GM21390 (cell line): ENCODE measurements at regions not wholly inside any gene's neighbourhood (a gene's known extent, or its start where the extent isn't known, plus 50 kb on each side); places are given as distances from the start of the nearest gene placed in this dataset.

Experiments used
- ATAC-seq: cut with Tn5 transposase; IDR thresholded peaks from one replicate; pipeline ENCODE4 v1.9.1; 2021; ENCODE audit not compliant: unreplicated experiment

GRCh38 chr5:110218981-110219380 lies 507.5 kb downstream of the TMEM232 start:
- ATAC-seq = no peak

- ATAC-seq = no peak
Observed at GRCh38 chr5:110219769-110220168, 506.7 kb downstream of the TMEM232 start.

DNA sequence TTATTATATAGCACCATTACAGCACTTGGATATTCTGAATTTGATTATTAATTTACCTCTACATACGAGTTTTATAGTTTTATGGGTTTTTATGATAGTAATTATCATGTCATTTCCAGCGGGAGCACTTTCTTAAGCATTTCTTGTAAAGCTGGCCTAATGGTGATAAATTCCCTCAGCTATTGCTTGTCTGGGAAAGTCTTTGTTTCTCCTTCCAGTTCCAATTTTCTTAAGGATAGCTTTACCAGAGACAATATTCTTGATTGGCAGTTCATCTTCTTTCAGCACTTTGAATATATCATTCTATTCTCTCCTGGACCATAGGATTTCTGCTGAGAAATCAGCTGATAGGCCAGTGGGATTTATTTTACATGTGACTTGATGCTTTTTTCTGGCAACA lies 505.4 kb downstream of the TMEM232 start:
- no peak for ATAC-seq

DNA sequence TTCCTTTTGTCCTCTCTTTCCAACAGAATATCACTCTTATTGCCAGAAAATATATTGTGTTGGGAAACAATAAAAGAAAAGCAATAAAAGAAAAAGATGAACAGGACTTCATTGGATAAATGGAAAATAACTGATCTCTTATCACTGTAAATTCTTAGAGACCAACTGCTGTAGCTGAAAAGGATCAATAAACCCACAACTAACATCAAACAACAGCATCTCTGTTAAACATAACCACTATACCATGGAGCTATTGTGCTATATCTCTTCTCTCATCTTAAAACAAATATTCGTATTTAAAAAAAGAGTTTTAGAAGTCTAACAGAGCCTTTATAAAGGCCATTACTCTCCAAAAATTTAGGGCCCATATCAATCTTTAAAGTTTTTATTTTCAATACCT lies 502.4 kb downstream of the TMEM232 start:
- ATAC-seq = no peak

- ATAC-seq = no peak
Observed at GRCh38 chr5:110225949-110226348, 500.5 kb downstream of the TMEM232 start.

GRCh38 chr5:110239786-110240185 lies 486.7 kb downstream of the TMEM232 start:
- ATAC-seq = no peak

DNA sequence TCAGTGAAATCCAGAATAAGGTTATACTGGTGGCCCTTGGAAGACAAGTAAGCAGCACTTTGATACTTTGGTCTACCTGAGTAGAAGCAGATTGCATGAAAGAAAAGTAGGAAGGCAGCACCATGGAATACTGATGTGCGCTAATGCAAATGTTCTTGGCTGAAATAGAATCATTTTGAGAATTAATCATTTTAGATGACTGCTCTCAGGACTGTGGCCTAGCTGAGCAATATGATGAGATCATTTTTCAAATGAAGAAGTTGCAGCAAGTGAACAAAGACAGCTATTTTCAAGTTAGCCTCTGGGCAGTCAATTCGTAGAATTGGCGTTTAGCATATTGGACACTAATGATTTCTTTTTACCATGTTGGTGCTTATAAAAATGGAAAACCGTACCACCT lies 483.5 kb downstream of the TMEM232 start:
- no peak for ATAC-seq

DNA sequence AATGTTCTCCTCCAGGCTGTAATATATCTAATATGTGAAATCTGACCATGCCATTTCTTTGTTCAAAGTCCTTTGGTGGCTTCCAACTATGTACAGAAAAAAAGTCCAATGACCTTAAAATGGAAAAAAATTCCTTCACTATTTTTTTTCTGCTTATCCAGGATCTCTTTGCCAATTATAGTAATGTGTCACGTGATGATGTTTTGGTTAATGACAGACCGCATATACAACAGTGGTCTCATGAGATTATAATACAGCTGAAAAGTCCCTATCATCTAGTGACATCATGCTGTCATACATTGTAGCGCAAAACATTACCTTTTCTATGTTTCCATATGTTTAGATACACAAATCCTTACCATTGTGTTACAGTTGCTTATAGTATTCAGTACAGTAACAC lies 477.6 kb downstream of the TMEM232 start:
- no peak for ATAC-seq

GRCh38 chr5:110250355-110250754 lies 476.1 kb downstream of the TMEM232 start:
- ATAC-seq = no peak

GRCh38 chr5:110250755-110251154 lies 475.7 kb downstream of the TMEM232 start:
- no peak for ATAC-seq

GRCh38 chr5:110251366-110251765 lies 475.1 kb downstream of the TMEM232 start:
- ATAC-seq = no peak

DNA sequence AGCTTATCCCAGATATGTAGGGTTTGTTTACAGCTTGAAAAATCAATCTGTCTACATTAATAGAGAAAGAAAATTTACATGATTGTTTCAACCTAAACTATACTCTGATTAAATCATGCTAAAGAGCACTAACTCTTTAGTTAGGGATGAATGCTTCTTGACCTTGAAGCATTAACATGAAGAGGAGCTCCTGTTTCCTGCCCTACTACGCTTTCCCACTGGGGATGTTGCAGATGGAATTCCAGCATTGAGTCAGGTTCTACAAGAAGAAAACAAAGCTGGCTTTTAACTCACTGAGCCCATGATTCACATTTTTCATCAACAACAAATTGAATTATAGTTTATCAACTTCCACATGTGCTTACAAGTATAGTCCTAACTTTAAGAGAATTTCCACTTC lies 471.3 kb downstream of the TMEM232 start:
- no peak for ATAC-seq

DNA sequence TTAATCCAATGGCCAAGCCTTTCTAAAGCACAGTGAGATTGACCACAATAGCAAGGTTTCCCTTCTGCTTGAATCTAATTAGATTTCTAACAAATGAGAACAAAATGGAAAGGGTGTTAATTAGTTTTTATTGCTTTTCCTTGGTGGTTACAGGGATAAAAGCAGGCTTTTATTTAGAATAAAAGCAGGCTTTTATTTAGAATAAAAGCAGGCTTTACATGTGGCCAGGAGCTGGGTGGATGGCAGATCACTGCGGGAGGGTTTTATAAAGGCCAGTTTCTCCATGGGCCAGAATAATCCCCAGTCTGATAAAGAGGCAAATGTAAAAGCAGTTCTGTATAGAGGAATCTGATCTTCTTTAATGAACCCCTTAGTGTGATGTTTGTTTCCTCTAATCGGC lies 470.2 kb downstream of the TMEM232 start:
- ATAC-seq = no peak

DNA sequence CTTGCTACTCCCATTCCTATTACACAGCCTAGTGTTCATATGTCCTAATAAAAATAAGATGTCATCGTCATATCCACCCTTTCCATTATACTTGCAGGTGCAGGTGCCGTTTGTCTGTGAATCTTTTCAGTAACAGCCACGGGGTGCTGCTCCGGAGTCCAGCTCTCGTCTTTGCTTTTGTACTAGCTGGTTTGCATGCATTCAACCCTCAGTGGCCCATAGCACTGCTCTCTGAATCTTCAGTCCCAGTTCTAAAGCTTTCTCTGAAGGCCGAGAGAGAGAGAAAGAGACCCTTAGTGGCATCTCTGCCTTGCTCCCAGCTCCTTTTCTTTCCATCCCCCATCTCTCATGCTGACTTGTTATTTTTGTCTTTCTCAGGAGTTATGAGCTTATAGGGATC lies 468.5 kb downstream of the TMEM232 start:
- ATAC-seq = no peak

DNA sequence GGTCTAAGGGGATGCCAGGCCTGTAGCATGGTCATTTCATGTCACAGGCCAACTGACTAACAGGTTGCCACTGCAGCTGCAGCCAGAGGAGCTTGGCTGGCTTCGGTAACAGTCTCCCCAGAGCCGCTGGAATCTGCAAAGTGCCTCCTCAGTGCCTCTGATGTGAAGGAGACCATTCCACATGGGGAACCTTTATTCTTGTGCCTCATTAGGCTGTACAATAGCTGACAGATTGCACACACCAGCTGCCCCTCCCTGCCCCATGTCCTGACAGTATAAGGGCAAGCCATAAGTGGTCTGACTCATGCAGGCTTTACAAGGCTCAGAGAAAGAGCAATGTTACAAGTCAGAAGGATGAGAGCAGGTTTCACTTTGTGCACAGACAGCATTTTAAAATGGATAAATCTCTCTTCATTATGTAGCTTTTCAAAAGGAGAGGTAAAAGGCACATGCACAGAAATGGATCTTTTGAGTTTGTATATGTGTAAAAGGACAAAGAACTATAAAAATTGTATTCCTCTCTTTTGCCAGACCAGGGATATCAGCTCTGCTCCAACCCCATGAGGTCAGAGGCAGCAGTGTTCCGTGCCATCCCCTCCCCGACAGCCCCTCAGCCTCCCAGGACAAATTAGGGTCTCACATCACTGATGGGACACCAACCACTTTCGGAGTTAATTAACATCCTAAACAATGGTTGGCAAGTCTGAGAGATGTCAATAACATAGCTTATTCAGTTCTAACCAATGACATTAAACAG lies 467.8 kb downstream of the TMEM232 start:
- ATAC-seq = no peak

GRCh38 chr5:110262749-110263148 lies 463.7 kb downstream of the TMEM232 start:
- ATAC-seq = no peak

GRCh38 chr5:110264661-110265060 lies 461.8 kb downstream of the TMEM232 start:
- no peak for ATAC-seq

DNA sequence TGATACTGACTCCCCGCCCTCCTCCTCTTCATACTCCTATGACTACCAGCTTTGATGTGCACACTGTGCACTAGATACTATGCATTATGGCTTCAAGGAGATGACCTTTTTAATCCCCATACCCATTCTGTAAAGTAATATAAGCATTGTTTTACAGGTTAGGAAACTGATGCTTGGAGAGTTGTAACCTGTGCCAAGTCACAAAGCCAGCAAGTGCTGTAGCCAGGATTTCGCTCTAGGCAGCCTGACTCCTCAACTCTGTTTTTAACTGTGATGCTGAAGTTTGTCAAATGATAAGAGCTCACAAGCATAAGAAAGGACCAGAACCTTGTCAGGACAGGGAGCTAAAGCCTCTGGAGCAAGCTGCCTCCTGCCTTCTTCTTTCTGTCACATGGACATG lies 461.3 kb downstream of the TMEM232 start:
- no peak for ATAC-seq

- ATAC-seq = no peak
Observed at GRCh38 chr5:110267714-110268113, 458.8 kb downstream of the TMEM232 start.

DNA sequence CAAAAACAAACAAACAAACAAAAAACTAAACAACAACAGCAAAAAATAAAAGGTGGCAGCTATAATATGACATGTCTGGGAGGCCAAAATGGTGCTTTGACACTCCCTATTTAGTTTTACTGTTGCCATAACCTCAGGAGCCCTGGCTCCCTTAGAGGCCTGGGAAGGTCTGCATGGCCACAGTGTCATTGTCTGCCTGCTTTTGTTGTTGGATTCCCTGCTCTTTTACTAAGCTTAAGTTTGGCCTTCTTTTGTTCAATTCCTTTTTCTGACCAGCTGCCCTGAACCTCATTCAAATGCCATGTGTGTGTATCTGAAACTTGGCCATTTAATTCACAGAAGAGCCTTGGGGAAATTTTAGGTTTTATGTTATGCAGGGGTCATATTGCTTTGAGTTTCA lies 458.2 kb downstream of the TMEM232 start:
- no peak for ATAC-seq

- ATAC-seq = no peak
Observed at GRCh38 chr5:110268985-110269384, 457.5 kb downstream of the TMEM232 start.

GRCh38 chr5:110269478-110270142 lies 456.9 kb downstream of the TMEM232 start:
- ATAC-seq = no peak

GRCh38 chr5:110275878-110276277 lies 450.6 kb downstream of the TMEM232 start:
- ATAC-seq = no peak
